Ectodermal cell (in vitro differentiated cells): ENCODE measurements at regions not wholly inside any gene's neighbourhood (a gene's known extent, or its start where the extent isn't known, plus 50 kb on each side); places are given as distances from the start of the nearest gene placed in this dataset.

Source experiments
- H3K27ac ChIP-seq: 2 replicates; pipeline ENCODE4 v1.7.0; 2013; ENCODE audit warnings: mild to moderate bottlenecking, low read depth, low read length; ENCODE audit not compliant: insufficient read depth, poor library complexity, severe bottlenecking
- H3K27me3 ChIP-seq: 2 replicates; pipeline ENCODE4 v1.7.0; 2013; ENCODE audit warnings: mild to moderate bottlenecking, low read length; ENCODE audit not compliant: insufficient read depth, control insufficient read depth, poor library complexity, severe bottlenecking
- H3K36me3 ChIP-seq: one replicate; pipeline ENCODE4 v1.7.0; 2013; ENCODE audit warnings: low read length; ENCODE audit not compliant: control insufficient read depth, insufficient read depth
- H3K4me1 ChIP-seq: one replicate; pipeline ENCODE4 v1.7.0; 2013; ENCODE audit warnings: low read length; ENCODE audit not compliant: control insufficient read depth, insufficient read depth
- H3K4me3 ChIP-seq: 2 replicates; pipeline ENCODE4 v1.7.0; 2013; ENCODE audit warnings: low read depth, low read length, control low read depth; ENCODE audit not compliant: insufficient read depth
- H3K9me3 ChIP-seq: 2 replicates; pipeline ENCODE4 v1.7.0; 2013; ENCODE audit warnings: mild to moderate bottlenecking, low read length, moderate library complexity; ENCODE audit not compliant: control insufficient read depth
- WGBS, 2 experiments: methylation state at CpG; one replicate each; pipeline ENCODE4 v1.1.7; 2013; ENCODE audit warnings: missing lambda C conversion rate in 2 of 2; 5-methylcytosine and 5-hydroxymethylcytosine counted together

DNA sequence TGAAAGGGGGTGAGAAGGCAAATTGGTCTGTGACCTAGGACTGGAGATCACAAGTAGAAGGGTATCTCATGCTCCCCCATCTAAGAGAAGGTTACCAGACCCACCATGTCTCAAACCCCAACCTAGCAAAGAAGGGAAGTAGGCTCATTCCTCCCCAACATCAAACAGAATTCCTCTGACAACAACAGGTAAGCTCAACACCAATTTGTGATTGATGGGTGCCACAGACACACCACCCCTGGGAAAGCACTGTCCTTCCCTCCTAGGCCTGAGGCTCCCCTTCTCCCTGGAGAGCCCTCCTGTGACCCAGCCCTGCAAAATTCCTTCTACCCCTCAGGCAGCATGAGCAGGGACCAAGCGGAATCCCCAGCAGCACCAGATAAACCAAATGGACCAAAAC is 154.3 kb downstream of the BUD13 start:
- no peaks in the 10 kb centered on the region for H3K36me3 ChIP-seq
- no peaks in the 10 kb centered on the region for H3K9me3 ChIP-seq
- H3K27ac ChIP-seq: no peak overlapping the region
- H3K4me1 ChIP-seq: no peaks in the 10 kb centered on the region
- no peak overlapping the region for H3K4me3 ChIP-seq
- no peaks in the 10 kb centered on the region for H3K27me3 ChIP-seq
- WGBS, 2 experiments: 87 to 88% methylated on average over 1 of the region's 1 CpG

- no peak overlapping the region for H3K4me3 ChIP-seq
- H3K27ac ChIP-seq: no peak overlapping the region
- 78 to 79% methylated on average over 7 of the region's 7 CpGs for WGBS, 2 experiments
- no peaks in the 10 kb centered on the region for H3K36me3 ChIP-seq
- H3K4me1 ChIP-seq: no peaks in the 10 kb centered on the region
- no peaks in the 10 kb centered on the region for H3K27me3 ChIP-seq
- no peaks in the 10 kb centered on the region for H3K9me3 ChIP-seq
Measured at GRCh38 chr11:116615211-116615865, 157.4 kb downstream of the BUD13 start.

- Histone ChIP-seq H3K4me1 (no peaks in the 10 kb centered on the region), H3K4me3 (no peak overlapping the region), H3K27ac (no peak overlapping the region), H3K9me3 (no peaks in the 10 kb centered on the region), H3K27me3 (no peaks in the 10 kb centered on the region), H3K36me3 (no peaks in the 10 kb centered on the region)
- WGBS, 2 experiments: 91 to 94% methylated on average over 11 of the region's 11 CpGs
Measured at GRCh38 chr11:116614306-116615210, 158.2 kb downstream of the BUD13 start.

DNA sequence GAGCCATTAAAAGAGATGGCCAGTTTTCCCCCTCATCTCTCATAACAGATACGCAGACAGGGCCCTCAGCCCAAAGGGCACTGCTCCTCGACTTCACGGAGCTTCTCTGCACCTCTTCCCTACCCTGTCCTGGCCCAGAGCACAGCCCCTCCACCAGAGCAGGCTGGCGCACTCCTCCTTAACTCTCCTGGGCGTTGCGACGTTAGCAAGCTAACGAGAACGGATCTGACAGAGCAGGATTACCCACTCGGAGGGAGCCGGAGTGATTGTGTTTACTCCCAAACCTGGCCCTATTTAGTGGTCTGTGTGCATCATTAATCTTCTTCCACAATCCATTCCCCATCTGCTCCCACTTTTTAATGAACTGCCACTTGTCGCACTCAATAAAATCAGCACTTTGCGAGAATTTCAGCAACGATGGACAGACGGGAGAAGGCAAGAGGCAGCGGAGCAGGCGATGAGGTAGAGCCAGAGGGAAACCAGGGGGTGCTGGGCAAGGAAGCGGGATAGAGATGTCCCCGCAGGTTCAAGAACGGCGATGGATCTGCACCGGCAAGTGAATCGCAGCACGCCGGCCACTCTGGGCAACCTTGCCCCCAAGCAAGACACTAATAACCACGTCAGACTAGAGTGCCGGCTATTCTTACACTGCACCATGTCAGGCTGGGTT is 159.4 kb downstream of the BUD13 start:
- Histone ChIP-seq H3K27ac (no peak overlapping the region), H3K27me3 (no peaks in the 10 kb centered on the region), H3K4me3 (no peak overlapping the region), H3K36me3 (no peaks in the 10 kb centered on the region), H3K4me1 (no peaks in the 10 kb centered on the region), H3K9me3 (no peaks in the 10 kb centered on the region)
- WGBS, 2 experiments: 91 to 92% methylated on average over 27 of the region's 27 CpGs

GRCh38 chr11:116611998-116612620 is 160.7 kb downstream of the BUD13 start:
- 92 to 93% methylated on average over 4 of the region's 4 CpGs for WGBS, 2 experiments
- Histone ChIP-seq H3K36me3 (no peaks in the 10 kb centered on the region), H3K4me3 (no peak overlapping the region), H3K9me3 (no peaks in the 10 kb centered on the region), H3K4me1 (no peaks in the 10 kb centered on the region), H3K27me3 (no peaks in the 10 kb centered on the region), H3K27ac (no peak overlapping the region)

DNA sequence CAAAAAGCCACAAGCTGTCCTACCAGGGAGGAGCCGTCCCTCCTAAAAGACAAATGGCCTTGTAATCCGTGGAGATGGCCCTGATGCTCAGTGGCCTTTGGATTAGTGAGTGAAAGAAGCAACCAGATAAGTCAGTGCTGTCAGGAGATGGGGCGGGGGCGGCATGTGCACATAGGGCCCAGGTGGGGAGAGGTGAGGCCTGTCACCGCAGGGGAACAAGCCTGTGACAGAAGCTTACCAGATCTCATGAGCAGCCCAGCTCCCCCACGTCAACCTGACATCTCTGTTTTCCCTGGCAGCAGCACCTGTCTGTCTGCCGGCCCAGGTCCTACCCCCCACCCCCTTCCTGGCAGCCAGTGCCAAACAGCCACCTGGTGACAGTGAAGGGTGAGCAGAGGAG is 162.6 kb downstream of the BUD13 start:
- Histone ChIP-seq H3K9me3 (no peaks in the 10 kb centered on the region), H3K4me1 (no peaks in the 10 kb centered on the region), H3K4me3 (no peak overlapping the region), H3K27me3 (no peaks in the 10 kb centered on the region), H3K36me3 (no peaks in the 10 kb centered on the region), H3K27ac (no peak overlapping the region)
- 83 to 88% methylated on average over 7 of the region's 7 CpGs for WGBS, 2 experiments

GRCh38 chr11:116607027-116607426 is 165.8 kb downstream of the BUD13 start:
- Histone ChIP-seq H3K9me3 (no peaks in the 10 kb centered on the region), H3K27ac (no peak overlapping the region), H3K36me3 (no peaks in the 10 kb centered on the region), H3K4me3 (no peak overlapping the region), H3K4me1 (no peaks in the 10 kb centered on the region), H3K27me3 (no peaks in the 10 kb centered on the region)

- Histone ChIP-seq H3K36me3 (no peaks in the 10 kb centered on the region), H3K27me3 (no peaks in the 10 kb centered on the region), H3K4me3 (no peak overlapping the region), H3K4me1 (no peaks in the 10 kb centered on the region), H3K27ac (no peak overlapping the region), H3K9me3 (no peaks in the 10 kb centered on the region)
- 34 to 39% methylated on average over 5 to 6 of the region's 6 CpGs for WGBS, 2 experiments
Measured at GRCh38 chr11:116605543-116606459, 167.0 kb downstream of the BUD13 start.

- Histone ChIP-seq H3K27ac (no peak overlapping the region), H3K4me1 (no peaks in the 10 kb centered on the region), H3K9me3 (no peaks in the 10 kb centered on the region), H3K27me3 (no peaks in the 10 kb centered on the region), H3K4me3 (no peak overlapping the region), H3K36me3 (no peaks in the 10 kb centered on the region)
- 90 to 94% methylated on average over 15 of the region's 15 CpGs for WGBS, 2 experiments
Measured at GRCh38 chr11:116603728-116604323, 169.0 kb downstream of the BUD13 start.
